ENCODE measurements at regions not wholly inside any gene's neighbourhood (a gene's known extent, or its start where the extent isn't known, plus 50 kb on each side); places are given as distances from the start of the nearest gene placed in this dataset.

GRCh38 chr3:162236949-162237348 is 740.3 kb downstream of the OTOL1 start (continued):
- TF ChIP-seq PATZ1 (CRISPR knock-in tag; IDR thresholded peaks at IDR 0.05) (no peak), HOMEZ (CRISPR knock-in tag; IDR thresholded peaks at IDR 0.05; ENCODE audit: low read depth) (no peak), MXD1 (CRISPR knock-in tag; IDR thresholded peaks at IDR 0.05) (no peak), PHB2 (IDR thresholded peaks at IDR 0.05; ENCODE audit: partially characterized antibody) (no peak), GABPB1 (CRISPR knock-in tag; IDR thresholded peaks at IDR 0.05) (no peak), SNAI1 (CRISPR knock-in tag; IDR thresholded peaks at IDR 0.05; ENCODE audit: borderline replicate concordance) (no peak), SPEN (CRISPR knock-in tag; IDR thresholded peaks at IDR 0.05; ENCODE audit: low read depth) (no peak), ATF1 (CRISPR knock-in tag; IDR thresholded peaks at IDR 0.05) (no peak), ZNF407 (CRISPR knock-in tag; IDR thresholded peaks at IDR 0.05; ENCODE audit: not compliant biosample characterization) (no peak), SALL1 (CRISPR knock-in tag; IDR thresholded peaks at IDR 0.05) (no peak), ELK4 (CRISPR knock-in tag; IDR thresholded peaks at IDR 0.05; ENCODE audit: borderline replicate concordance) (no peak), ZNF350 (CRISPR knock-in tag; IDR thresholded peaks at IDR 0.05; ENCODE audit: borderline replicate concordance, low read depth) (no peak)

Data from HepG2 (cell line).